ENCODE measurements at regions not wholly inside any gene's neighbourhood (a gene's known extent, or its start where the extent isn't known, plus 50 kb on each side); places are given as distances from the start of the nearest gene placed in this dataset.
A peak's percentile ranks its signal among the peaks of the same experiment; 100 is the strongest.
"Not testable (repeated sequence)": the region's sequence is repeated elsewhere in the genome, so short reads cannot be mapped to it uniquely, and the experiment has no call there.

GRCh38 chr5:57069115-57069835 is 104.6 kb upstream of the GPBP1 start:
- no peak for DNase-seq (ENCODE audit: low read depth)

GRCh38 chr5:57072218-57072892 is 101.5 kb upstream of the GPBP1 start:
- DNase-seq (ENCODE audit: low read depth): no peak

GRCh38 chr5:57082441-57083067 is 91.3 kb upstream of the GPBP1 start:
- peak; percentile 5 for DNase-seq (ENCODE audit: low read depth)

GRCh38 chr5:57085306-57086081 is 88.4 kb upstream of the GPBP1 start:
- no peak for DNase-seq (ENCODE audit: low read depth)

DNA sequence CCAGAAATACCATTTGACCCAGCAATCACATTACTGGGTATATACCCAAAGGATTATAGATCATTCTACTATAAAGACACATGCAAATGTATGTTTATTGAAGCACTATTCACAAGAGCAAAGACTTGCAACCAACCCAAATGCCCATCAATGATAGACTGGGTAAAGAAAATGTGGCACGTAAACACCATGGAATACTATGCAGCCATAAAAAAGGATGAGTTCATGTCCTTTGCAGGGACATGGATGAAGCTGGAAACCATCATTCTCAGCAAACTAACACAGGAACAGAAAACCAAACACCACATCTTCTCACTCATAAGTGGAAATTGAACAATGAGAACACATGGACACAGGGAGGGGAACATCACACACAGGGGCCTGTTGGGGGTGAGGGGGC is 85.9 kb upstream of the GPBP1 start:
- not testable (repeated sequence) for DNase-seq (ENCODE audit: low read depth)

GRCh38 chr5:57094753-57095683 is 78.8 kb upstream of the GPBP1 start:
- no peak for DNase-seq (ENCODE audit: low read depth)

- DNase-seq (ENCODE audit: low read depth): no peak
Measured at GRCh38 chr5:57097526-57097925, 76.3 kb upstream of the GPBP1 start.

DNA sequence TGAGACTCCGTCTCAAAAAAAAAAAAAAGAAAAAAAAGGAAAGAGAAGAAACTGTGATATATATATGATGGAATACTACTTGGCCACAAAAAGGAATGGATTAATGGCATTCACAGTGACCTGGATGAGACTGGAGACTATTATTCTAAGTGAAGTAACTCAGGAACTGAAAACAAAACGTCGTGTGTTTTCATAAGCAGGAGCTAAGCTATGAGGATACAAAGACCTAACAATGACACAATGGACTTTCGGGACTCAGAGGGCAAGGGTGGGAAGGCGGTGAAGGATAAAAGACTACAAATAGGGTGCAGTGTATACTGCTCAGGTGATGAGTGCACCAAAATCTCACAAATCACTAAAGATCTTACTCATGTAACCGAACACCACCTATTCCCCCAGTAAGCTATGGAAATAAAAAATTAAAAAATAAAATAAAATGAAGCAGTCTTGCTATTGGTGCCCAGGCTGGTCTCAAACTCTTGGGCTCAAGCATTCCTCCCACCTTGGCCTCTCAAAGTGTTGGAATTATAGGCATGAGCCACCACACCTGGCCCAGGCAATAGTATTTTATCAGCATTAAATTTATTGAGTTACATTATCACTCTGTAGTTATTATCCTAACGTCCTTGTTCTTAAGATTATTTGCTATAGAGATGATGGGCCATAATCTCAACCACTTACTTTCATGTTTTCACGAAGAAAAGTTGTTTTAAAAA is 71.5 kb upstream of the GPBP1 start:
- DNase-seq (ENCODE audit: low read depth): no peak

GRCh38 chr5:57102905-57103255 is 71.0 kb upstream of the GPBP1 start:
- no peak for DNase-seq (ENCODE audit: low read depth)

GRCh38 chr5:57103317-57103907 is 70.4 kb upstream of the GPBP1 start:
- no peak for DNase-seq (ENCODE audit: low read depth)

DNA sequence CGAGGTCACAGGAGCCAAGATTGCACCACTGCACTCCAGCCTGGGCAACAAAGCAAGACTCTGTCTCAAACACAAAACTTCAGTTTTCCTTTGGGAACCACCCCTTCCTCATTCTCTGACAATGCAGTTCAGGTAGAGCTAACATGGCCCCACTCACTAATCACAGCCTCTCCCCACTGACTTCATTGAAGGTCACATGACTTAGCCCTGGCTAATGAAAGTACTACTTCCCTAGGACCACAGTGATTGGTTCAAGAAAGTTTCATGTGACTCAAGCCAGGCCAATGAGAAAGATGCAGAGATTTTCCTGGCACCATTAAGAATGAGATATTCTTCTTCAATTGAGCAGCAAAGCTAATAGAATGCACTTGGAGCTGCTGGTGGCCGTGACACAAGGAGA is 67.2 kb upstream of the GPBP1 start:
- no peak for DNase-seq (ENCODE audit: low read depth)

DNA sequence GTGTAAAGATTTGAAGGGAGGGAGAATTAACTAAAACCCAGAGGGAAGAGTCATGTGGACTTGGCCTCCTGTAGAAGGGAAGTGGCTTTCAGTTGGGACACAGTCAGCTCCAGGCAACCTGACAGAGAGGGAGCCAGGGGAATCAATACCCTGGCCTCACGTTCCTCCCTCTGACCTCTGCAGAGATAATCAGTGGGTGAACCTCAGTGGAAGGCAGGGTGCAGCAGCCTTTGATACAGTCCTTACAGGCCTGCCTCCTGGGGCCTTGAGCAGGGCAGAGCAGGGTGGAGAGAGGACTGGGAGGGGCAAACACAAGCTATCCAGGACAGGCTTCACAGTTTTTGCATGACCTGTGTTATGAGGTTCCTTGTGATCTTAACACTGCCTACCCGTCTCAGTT is 61.9 kb upstream of the GPBP1 start:
- DNase-seq (ENCODE audit: low read depth): no peak

DNA sequence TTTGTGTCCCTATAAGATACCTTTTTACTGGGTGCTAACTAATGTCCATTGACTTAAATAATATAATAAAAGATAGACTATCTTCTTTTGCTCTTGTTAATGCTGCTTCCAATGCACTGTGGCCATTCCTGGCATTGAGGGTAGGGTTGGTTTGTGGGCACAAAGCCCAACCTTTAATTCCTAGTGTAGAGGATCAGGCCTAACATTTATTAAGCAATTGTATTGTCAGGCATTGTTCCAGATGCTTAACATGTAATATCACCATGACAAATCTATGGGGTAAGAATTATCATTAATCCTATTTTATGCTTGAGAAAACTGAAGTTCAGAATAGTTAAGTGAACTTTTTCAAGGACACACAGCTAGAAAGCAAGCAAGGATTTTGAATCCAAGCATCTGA is 60.4 kb upstream of the GPBP1 start:
- no peak for DNase-seq (ENCODE audit: low read depth)

- DNase-seq (ENCODE audit: low read depth): no peak
Measured at GRCh38 chr5:57117596-57117995, 56.3 kb upstream of the GPBP1 start.

- no peak for DNase-seq (ENCODE audit: low read depth)
Measured at GRCh38 chr5:57119031-57119430, 54.8 kb upstream of the GPBP1 start.

DNA sequence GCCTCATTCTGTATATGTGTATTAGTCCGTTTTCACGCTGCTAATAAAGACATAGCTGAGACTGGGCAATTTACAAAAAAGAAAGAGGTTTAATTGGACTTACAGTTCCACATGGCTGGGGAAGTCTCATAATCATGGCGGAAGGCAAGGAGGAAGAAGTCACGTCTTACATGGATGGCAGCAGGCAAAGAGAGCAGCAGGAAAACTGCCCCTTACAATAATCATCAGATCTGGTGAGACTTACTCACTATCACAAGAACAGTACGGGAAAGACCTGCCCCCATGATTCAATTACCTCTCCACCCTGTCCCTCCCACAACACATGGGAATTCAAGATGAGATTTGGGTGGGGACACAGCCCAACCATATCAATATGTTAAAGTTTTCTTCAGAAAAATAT is 49.8 kb upstream of the GPBP1 start:
- DNase-seq (ENCODE audit: low read depth): no peak

All from non-pigmented ciliary epithelial cell (primary cell).